NCI-H2171 treated with DMSO at 0.1 percent for 48 hours (cell line): ENCODE measurements at regions not wholly inside any gene's neighbourhood (a gene's known extent, or its start where the extent isn't known, plus 50 kb on each side); places are given as distances from the start of the nearest gene placed in this dataset.
"Not testable (repeated sequence)": the region's sequence is repeated elsewhere in the genome, so short reads cannot be mapped to it uniquely, and the experiment has no call there.

ENCODE experiments used
- DNase-seq: peaks from one replicate; lab custom pipeline; 2025; lab: John Stamatoyannopoulos, UW

GRCh38 chr19:14328406-14328805 lies 52.8 kb upstream of the ADGRE5 start:
- no peak for DNase-seq

GRCh38 chr19:14327061-14327460 lies 54.2 kb upstream of the ADGRE5 start:
- not testable (repeated sequence) for DNase-seq

GRCh38 chr19:14325863-14326262 lies 55.4 kb upstream of the ADGRE5 start:
- DNase-seq = no peak

- no peak for DNase-seq
Measured at GRCh38 chr19:14325134-14325533, 56.1 kb upstream of the ADGRE5 start.

- DNase-seq = no peak
Measured at GRCh38 chr19:14322889-14323463, 58.3 kb upstream of the ADGRE5 start.

GRCh38 chr19:14320253-14320652 lies 61.0 kb upstream of the ADGRE5 start:
- no peak for DNase-seq

- not testable (repeated sequence) for DNase-seq
Measured at GRCh38 chr19:14319720-14320119, 61.5 kb upstream of the ADGRE5 start.

- DNase-seq = no peak
Measured at GRCh38 chr19:14318873-14319272, 62.4 kb upstream of the ADGRE5 start.

- no peak for DNase-seq
Measured at GRCh38 chr19:14317157-14317556, 64.1 kb upstream of the ADGRE5 start.

- no peak for DNase-seq
Measured at GRCh38 chr19:14315433-14315832, 65.8 kb upstream of the ADGRE5 start.

- no peak for DNase-seq
Measured at GRCh38 chr19:14310055-14310454, 71.2 kb upstream of the ADGRE5 start.

- no peak for DNase-seq
Measured at GRCh38 chr19:14305706-14306105, 75.5 kb upstream of the ADGRE5 start.

- DNase-seq = no peak
Measured at GRCh38 chr19:14301150-14301549, 80.1 kb upstream of the ADGRE5 start.

GRCh38 chr19:14300303-14300702 lies 80.9 kb upstream of the ADGRE5 start:
- DNase-seq = no peak

- DNase-seq = not testable (repeated sequence)
Measured at GRCh38 chr19:14299224-14299827, 81.9 kb upstream of the ADGRE5 start.

GRCh38 chr19:14297883-14298576 lies 83.2 kb upstream of the ADGRE5 start:
- not testable (repeated sequence) for DNase-seq

GRCh38 chr19:14294974-14295373 lies 86.3 kb upstream of the ADGRE5 start:
- DNase-seq = not testable (repeated sequence)

GRCh38 chr19:14293816-14294170 lies 87.5 kb upstream of the ADGRE5 start:
- not testable (repeated sequence) for DNase-seq

GRCh38 chr19:14293101-14293815 lies 87.3 kb upstream of the ADGRL1 start:
- DNase-seq = not testable (repeated sequence)

- DNase-seq = not testable (repeated sequence)
Measured at GRCh38 chr19:14289810-14290209, 83.8 kb upstream of the ADGRL1 start.

- DNase-seq = not testable (repeated sequence)
Measured at GRCh38 chr19:14287837-14288236, 81.9 kb upstream of the ADGRL1 start.

- not testable (repeated sequence) for DNase-seq
Measured at GRCh38 chr19:14286594-14286993, 80.6 kb upstream of the ADGRL1 start.

GRCh38 chr19:14285726-14286125 lies 79.8 kb upstream of the ADGRL1 start:
- not testable (repeated sequence) for DNase-seq
